ENCODE measurements at regions not wholly inside any gene's neighbourhood (a gene's known extent, or its start where the extent isn't known, plus 50 kb on each side); places are given as distances from the start of the nearest gene placed in this dataset.

- TF ChIP-seq CTCF (IDR thresholded peaks at IDR 0.05; ENCODE audit: poor library complexity, severe bottlenecking) = no peak
- ATAC-seq (ENCODE audit: low read depth) (peak; percentile 31; the same call in 1 of the 3 replicates), DNase-seq (ENCODE audit: low spot score) (no peak)
- Histone ChIP-seq H3K27ac (ENCODE audit: poor library complexity, severe bottlenecking) (no peak overlapping the region), H3K4me1 (ENCODE audit: insufficient read depth, poor library complexity, severe bottlenecking) (no peaks in the 10 kb centered on the region), H3K9me3 (ENCODE audit: severe bottlenecking) (no peaks in the 10 kb centered on the region), H3K36me3 (ENCODE audit: low read depth) (no peaks in the 10 kb centered on the region), H3K27me3 (ENCODE audit: insufficient read depth, poor library complexity, severe bottlenecking) (peaks cover 16% of the 10 kb centered on the region), H3K4me3 (ENCODE audit: severe bottlenecking) (no peak overlapping the region)
Measured at GRCh38 chr5:109987355-109987754, 297.6 kb downstream of the MAN2A1 start.

- no peaks in the 10 kb centered on the region for H3K36me3 ChIP-seq (ENCODE audit: low read depth)
- peaks cover 16% of the 10 kb centered on the region for H3K27me3 ChIP-seq (ENCODE audit: insufficient read depth, poor library complexity, severe bottlenecking)
- no peaks in the 10 kb centered on the region for H3K4me1 ChIP-seq (ENCODE audit: insufficient read depth, poor library complexity, severe bottlenecking)
- DNase-seq (ENCODE audit: low spot score) = no peak
- no peak for TF ChIP-seq CTCF (IDR thresholded peaks at IDR 0.05; ENCODE audit: poor library complexity, severe bottlenecking)
- no peak overlapping the region for H3K27ac ChIP-seq (ENCODE audit: poor library complexity, severe bottlenecking)
- no peak for ATAC-seq (ENCODE audit: low read depth)
- H3K9me3 ChIP-seq (ENCODE audit: severe bottlenecking) = no peaks in the 10 kb centered on the region
- H3K4me3 ChIP-seq (ENCODE audit: severe bottlenecking) = no peak overlapping the region
Measured at GRCh38 chr5:109987970-109988369, 298.2 kb downstream of the MAN2A1 start.

GRCh38 chr5:109989161-109989560, 299.4 kb downstream of the MAN2A1 start:
- ATAC-seq (ENCODE audit: low read depth) (no peak), DNase-seq (ENCODE audit: low spot score) (no peak)
- Histone ChIP-seq H3K9me3 (ENCODE audit: severe bottlenecking) (no peaks in the 10 kb centered on the region), H3K4me3 (ENCODE audit: severe bottlenecking) (no peak overlapping the region), H3K27ac (ENCODE audit: poor library complexity, severe bottlenecking) (no peak overlapping the region), H3K36me3 (ENCODE audit: low read depth) (no peaks in the 10 kb centered on the region), H3K4me1 (ENCODE audit: insufficient read depth, poor library complexity, severe bottlenecking) (no peaks in the 10 kb centered on the region), H3K27me3 (ENCODE audit: insufficient read depth, poor library complexity, severe bottlenecking) (peaks cover 16% of the 10 kb centered on the region)
- no peak for TF ChIP-seq CTCF (IDR thresholded peaks at IDR 0.05; ENCODE audit: poor library complexity, severe bottlenecking)

- no peaks in the 10 kb centered on the region for H3K36me3 ChIP-seq (ENCODE audit: low read depth)
Measured at GRCh38 chr5:109989994-109990722, 300.4 kb downstream of the MAN2A1 start.

More at GRCh38 chr5:109989994-109990722, 300.4 kb downstream of the MAN2A1 start:
- DNase-seq (ENCODE audit: low spot score) (no peak), ATAC-seq (ENCODE audit: low read depth) (no peak)
- no peak overlapping the region for H3K27ac ChIP-seq (ENCODE audit: poor library complexity, severe bottlenecking)
- H3K9me3 ChIP-seq (ENCODE audit: severe bottlenecking) = no peaks in the 10 kb centered on the region
- H3K4me1 ChIP-seq (ENCODE audit: insufficient read depth, poor library complexity, severe bottlenecking) = no peaks in the 10 kb centered on the region
- no peak overlapping the region for H3K4me3 ChIP-seq (ENCODE audit: severe bottlenecking)
- TF ChIP-seq CTCF (IDR thresholded peaks at IDR 0.05; ENCODE audit: poor library complexity, severe bottlenecking) = no peak
- peaks cover 16% of the 10 kb centered on the region for H3K27me3 ChIP-seq (ENCODE audit: insufficient read depth, poor library complexity, severe bottlenecking)

Data from RWPE2 (cell line).